ENCODE measurements at regions not wholly inside any gene's neighbourhood (a gene's known extent, or its start where the extent isn't known, plus 50 kb on each side); places are given as distances from the start of the nearest gene placed in this dataset.
A peak's percentile ranks its signal among the peaks of the same experiment; 100 is the strongest.

DNA sequence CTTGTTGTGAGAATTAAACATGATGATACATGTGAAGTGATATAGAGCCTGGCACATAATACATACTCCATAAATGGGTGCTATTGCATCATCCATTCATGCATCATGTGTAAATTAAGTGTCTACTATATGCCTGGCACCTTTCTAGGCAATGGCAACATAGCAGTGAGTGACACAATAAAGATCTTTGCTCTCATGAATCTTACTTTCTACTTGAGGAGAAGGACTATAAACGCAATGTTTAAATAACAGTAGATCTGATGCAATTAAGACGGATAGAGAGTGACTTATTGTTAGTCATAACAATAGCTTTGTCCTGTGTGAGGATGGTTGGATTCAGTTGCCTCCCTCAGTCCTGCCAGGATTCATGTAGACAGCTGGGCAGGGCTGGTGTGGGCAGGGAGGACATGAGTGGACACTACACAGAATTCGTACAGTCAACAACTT is 88.4 kb upstream of the NPAS2 start:
- H3K36me3 ChIP-seq (ENCODE audit: control insufficient read depth, insufficient read depth, low read length) = no peaks in the 10 kb centered on the region
- no peaks in the 10 kb centered on the region for H3K4me1 ChIP-seq (ENCODE audit: control insufficient read depth, insufficient read depth, low read length)
- no peak overlapping the region for H3K9ac ChIP-seq (ENCODE audit: low read length)
- H3K9me3 ChIP-seq (ENCODE audit: control insufficient read depth, low read length) = no peaks in the 10 kb centered on the region
- no peak overlapping the region for H3K4me3 ChIP-seq (ENCODE audit: low read length)
- H3K27me3 ChIP-seq (ENCODE audit: control insufficient read depth, insufficient read depth, low read length) = no peaks in the 10 kb centered on the region

GRCh38 chr2:100733391-100734187 is 86.3 kb upstream of the NPAS2 start:
- H3K27me3 ChIP-seq (ENCODE audit: control insufficient read depth, insufficient read depth, low read length) = no peaks in the 10 kb centered on the region
- H3K9ac ChIP-seq (ENCODE audit: low read length) = no peak overlapping the region
- H3K4me3 ChIP-seq (ENCODE audit: low read length) = no peak overlapping the region
- H3K36me3 ChIP-seq (ENCODE audit: control insufficient read depth, insufficient read depth, low read length) = no peaks in the 10 kb centered on the region
- no peaks in the 10 kb centered on the region for H3K4me1 ChIP-seq (ENCODE audit: control insufficient read depth, insufficient read depth, low read length)
- no peaks in the 10 kb centered on the region for H3K9me3 ChIP-seq (ENCODE audit: control insufficient read depth, low read length)

DNA sequence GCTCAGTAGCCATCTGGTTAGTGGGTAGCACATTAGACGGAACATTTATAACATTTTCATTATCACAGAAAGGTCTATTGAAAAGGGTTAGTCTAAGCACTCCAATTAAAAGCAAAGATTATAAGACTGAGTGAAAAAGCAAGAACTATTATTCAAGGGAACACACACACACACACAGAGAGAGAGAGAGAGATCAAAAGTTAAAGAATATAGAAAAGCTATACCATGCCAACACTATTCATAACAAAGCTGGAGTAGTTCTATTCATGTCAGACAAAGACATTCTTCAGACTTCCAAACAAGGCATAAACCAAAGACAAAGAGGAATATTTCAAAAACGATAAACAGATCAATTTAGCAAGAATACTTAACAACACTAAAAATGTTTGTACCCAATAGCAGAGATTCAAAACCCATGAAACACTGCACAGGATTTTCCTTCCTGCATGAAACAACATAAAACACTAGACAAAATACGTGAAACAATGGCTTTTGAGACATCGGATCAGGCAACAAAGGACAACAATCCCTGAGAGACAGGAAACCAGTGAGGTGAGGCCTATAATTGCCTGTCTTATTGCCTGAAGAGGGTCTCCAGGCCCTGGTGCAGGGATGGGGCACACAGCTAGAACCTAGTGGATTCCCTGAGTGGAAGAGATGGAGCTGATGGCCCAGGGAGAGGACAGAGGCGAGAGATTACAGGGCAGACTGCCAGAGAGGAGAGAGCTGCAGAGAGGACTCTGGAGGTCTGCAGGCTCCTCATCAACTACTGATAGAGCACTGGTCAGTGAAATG is 83.6 kb upstream of the NPAS2 start:
- Histone ChIP-seq H3K4me1 (ENCODE audit: control insufficient read depth, insufficient read depth, low read length) (no peaks in the 10 kb centered on the region), H3K27me3 (ENCODE audit: control insufficient read depth, insufficient read depth, low read length) (no peaks in the 10 kb centered on the region), H3K9me3 (ENCODE audit: control insufficient read depth, low read length) (no peaks in the 10 kb centered on the region), H3K4me3 (ENCODE audit: low read length) (no peak overlapping the region), H3K36me3 (ENCODE audit: control insufficient read depth, insufficient read depth, low read length) (no peaks in the 10 kb centered on the region), H3K9ac (ENCODE audit: low read length) (no peak overlapping the region)

GRCh38 chr2:100739735-100740432 is 80.1 kb upstream of the NPAS2 start:
- no peaks in the 10 kb centered on the region for H3K27me3 ChIP-seq (ENCODE audit: control insufficient read depth, insufficient read depth, low read length)
- H3K4me1 ChIP-seq (ENCODE audit: control insufficient read depth, insufficient read depth, low read length) = peaks cover 10% of the 10 kb centered on the region
- no peak overlapping the region for H3K4me3 ChIP-seq (ENCODE audit: low read length)
- no peak overlapping the region for H3K9ac ChIP-seq (ENCODE audit: low read length)
- H3K36me3 ChIP-seq (ENCODE audit: control insufficient read depth, insufficient read depth, low read length) = no peaks in the 10 kb centered on the region
- no peaks in the 10 kb centered on the region for H3K9me3 ChIP-seq (ENCODE audit: control insufficient read depth, low read length)

- Histone ChIP-seq H3K4me1 (ENCODE audit: control insufficient read depth, insufficient read depth, low read length) (peaks cover 14% of the 10 kb centered on the region), H3K9me3 (ENCODE audit: control insufficient read depth, low read length) (no peaks in the 10 kb centered on the region), H3K4me3 (ENCODE audit: low read length) (no peak overlapping the region), H3K9ac (ENCODE audit: low read length) (no peak overlapping the region), H3K27me3 (ENCODE audit: control insufficient read depth, insufficient read depth, low read length) (no peaks in the 10 kb centered on the region), H3K36me3 (ENCODE audit: control insufficient read depth, insufficient read depth, low read length) (no peaks in the 10 kb centered on the region)
These were observed 78.1 kb upstream of the NPAS2 start for GRCh38 chr2:100741880-100742276.

DNA sequence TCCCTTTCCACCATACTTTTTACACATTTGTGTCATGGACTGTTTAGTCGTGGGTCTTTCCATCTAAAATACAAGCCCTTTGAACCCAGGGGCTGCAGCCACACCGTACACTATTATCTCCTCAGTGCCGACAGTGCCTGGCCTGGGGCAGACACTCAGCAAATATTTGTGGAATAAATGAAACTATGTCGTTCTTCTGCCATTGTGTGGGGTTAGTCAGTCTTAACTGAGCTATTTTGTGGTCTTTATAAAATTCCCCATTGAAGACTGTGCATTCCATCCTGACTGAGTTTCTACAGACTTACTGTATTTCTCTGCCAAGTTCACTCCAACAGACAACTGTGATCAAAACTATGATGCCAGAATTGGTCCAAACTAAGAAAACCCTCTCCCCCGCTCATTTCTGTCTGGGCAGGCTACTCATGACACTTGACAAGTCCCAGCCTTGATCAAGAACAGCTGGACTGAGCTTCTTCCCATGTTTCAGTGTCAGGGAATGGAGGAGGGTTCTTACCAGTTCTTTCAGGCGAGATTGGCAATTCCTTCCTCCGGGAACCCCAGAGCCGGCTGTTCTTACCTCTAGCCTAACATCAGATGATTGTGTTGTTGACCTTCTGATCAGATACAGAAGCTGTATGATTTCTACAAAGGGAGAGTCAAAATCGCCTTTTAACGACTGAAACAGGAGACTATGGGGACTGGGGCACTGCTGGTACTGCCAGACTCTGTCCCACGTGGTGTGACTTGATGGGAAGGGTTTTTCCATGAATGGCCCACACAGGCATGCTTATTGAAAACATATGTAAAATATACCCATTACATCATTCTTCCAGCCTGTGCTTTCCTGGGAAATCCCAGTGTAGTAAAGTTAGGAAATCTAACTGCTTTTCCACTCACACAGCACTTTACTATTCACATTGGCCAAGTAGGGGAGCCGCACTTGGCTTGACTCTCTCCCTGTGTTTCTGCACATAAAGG is 77.4 kb upstream of the NPAS2 start:
- Histone ChIP-seq H3K4me3 (ENCODE audit: low read length) (no peak overlapping the region), H3K4me1 (ENCODE audit: control insufficient read depth, insufficient read depth, low read length) (peaks cover 14% of the 10 kb centered on the region), H3K36me3 (ENCODE audit: control insufficient read depth, insufficient read depth, low read length) (no peaks in the 10 kb centered on the region), H3K9me3 (ENCODE audit: control insufficient read depth, low read length) (no peaks in the 10 kb centered on the region), H3K27me3 (ENCODE audit: control insufficient read depth, insufficient read depth, low read length) (no peaks in the 10 kb centered on the region), H3K9ac (ENCODE audit: low read length) (no peak overlapping the region)

DNA sequence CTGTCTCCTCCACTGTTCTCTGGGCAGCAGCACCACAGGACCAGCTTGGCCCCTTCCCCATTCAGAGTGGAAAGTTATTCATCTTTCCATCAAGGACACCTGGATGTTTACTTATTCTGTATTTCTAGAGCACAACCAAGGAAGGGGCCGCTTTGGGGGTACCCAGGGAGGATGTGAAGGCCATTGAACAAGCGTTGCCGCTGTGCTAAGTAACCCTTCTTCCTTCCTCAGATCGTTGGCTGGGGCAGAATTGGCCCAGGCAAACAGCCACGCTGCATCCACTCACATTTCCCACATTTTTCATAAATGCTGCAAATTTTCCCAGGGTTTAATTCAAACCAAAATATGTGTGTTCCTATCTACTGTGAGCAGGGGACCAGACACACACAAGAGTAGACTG is 76.2 kb upstream of the NPAS2 start:
- Histone ChIP-seq H3K36me3 (ENCODE audit: control insufficient read depth, insufficient read depth, low read length) (no peaks in the 10 kb centered on the region), H3K9ac (ENCODE audit: low read length) (no peak overlapping the region), H3K9me3 (ENCODE audit: control insufficient read depth, low read length) (no peaks in the 10 kb centered on the region), H3K27me3 (ENCODE audit: control insufficient read depth, insufficient read depth, low read length) (no peaks in the 10 kb centered on the region), H3K4me1 (ENCODE audit: control insufficient read depth, insufficient read depth, low read length) (peaks cover 14% of the 10 kb centered on the region), H3K4me3 (ENCODE audit: low read length) (no peak overlapping the region)

DNA sequence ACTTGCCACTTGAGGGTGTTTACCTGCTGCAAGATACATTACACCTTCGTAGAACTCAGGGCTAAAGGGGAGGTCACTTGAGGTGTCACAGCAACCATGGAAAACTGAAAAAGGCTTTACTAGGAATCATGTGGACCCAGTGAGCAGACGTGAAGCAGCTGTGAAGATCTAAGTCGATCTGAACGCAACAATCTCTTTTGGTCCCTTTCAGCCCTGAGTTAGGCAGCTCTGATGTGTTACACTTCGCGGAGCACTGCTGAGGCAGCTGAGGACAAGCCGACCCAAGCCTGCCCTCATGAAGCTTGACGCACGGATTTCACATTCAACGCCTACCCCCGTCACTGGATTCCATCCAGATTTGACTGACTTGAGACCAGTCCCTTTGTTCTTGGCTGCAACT is 75.8 kb upstream of the NPAS2 start:
- H3K9ac ChIP-seq (ENCODE audit: low read length) = peak overlapping the region; percentile 8
- H3K4me3 ChIP-seq (ENCODE audit: low read length) = no peak overlapping the region
- no peaks in the 10 kb centered on the region for H3K27me3 ChIP-seq (ENCODE audit: control insufficient read depth, insufficient read depth, low read length)
- H3K4me1 ChIP-seq (ENCODE audit: control insufficient read depth, insufficient read depth, low read length) = peaks cover 14% of the 10 kb centered on the region
- H3K9me3 ChIP-seq (ENCODE audit: control insufficient read depth, low read length) = no peaks in the 10 kb centered on the region
- H3K36me3 ChIP-seq (ENCODE audit: control insufficient read depth, insufficient read depth, low read length) = no peaks in the 10 kb centered on the region

DNA sequence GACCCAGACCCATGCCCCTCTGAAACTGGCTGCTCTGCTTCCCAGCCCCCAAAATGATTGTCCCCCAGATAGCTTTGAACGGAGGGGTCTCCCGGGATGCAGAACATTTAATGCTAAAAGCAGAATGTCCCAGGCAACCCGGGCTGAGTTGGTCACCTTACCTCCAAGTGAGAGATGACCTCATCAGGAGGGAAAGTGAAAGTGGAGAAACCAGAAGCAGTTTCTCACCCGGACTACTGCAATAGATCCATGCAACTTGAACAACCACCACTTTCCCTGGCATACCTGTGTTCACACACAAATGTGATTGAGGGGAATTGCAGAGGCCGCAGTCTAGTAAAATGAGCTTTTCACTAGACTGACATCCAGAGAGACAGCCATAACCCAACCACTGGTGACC is 75.3 kb upstream of the NPAS2 start:
- Histone ChIP-seq H3K9ac (ENCODE audit: low read length) (peak overlapping the region; percentile 8), H3K4me1 (ENCODE audit: control insufficient read depth, insufficient read depth, low read length) (peaks cover 14% of the 10 kb centered on the region), H3K4me3 (ENCODE audit: low read length) (no peak overlapping the region), H3K27me3 (ENCODE audit: control insufficient read depth, insufficient read depth, low read length) (no peaks in the 10 kb centered on the region), H3K9me3 (ENCODE audit: control insufficient read depth, low read length) (no peaks in the 10 kb centered on the region), H3K36me3 (ENCODE audit: control insufficient read depth, insufficient read depth, low read length) (no peaks in the 10 kb centered on the region)

- peaks cover 14% of the 10 kb centered on the region for H3K4me1 ChIP-seq (ENCODE audit: control insufficient read depth, insufficient read depth, low read length)
- no peaks in the 10 kb centered on the region for H3K36me3 ChIP-seq (ENCODE audit: control insufficient read depth, insufficient read depth, low read length)
- no peak overlapping the region for H3K4me3 ChIP-seq (ENCODE audit: low read length)
- H3K27me3 ChIP-seq (ENCODE audit: control insufficient read depth, insufficient read depth, low read length) = no peaks in the 10 kb centered on the region
- no peak overlapping the region for H3K9ac ChIP-seq (ENCODE audit: low read length)
- no peaks in the 10 kb centered on the region for H3K9me3 ChIP-seq (ENCODE audit: control insufficient read depth, low read length)
These were observed 74.3 kb upstream of the NPAS2 start for GRCh38 chr2:100745604-100746003.

DNA sequence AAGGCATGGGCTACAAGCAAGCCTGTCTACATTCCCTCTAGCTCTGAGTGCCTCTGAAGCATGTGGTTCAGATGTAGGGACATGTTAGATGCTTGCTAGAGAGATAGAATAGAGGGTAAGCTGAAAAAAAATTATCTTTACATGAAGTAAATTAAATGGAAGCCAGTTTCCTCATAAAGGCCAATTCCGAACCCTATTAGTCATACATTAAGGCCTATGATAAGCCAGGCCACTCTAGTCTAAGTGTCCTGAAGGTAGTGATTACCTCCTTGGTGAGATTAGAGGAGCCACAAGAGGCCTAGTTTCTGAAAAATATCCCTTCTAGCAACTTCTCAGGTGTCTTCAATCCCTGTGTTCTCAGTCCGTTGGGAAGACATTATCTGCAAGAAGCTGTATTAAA is 72.4 kb upstream of the NPAS2 start:
- H3K9me3 ChIP-seq (ENCODE audit: control insufficient read depth, low read length) = no peaks in the 10 kb centered on the region
- H3K36me3 ChIP-seq (ENCODE audit: control insufficient read depth, insufficient read depth, low read length) = no peaks in the 10 kb centered on the region
- H3K9ac ChIP-seq (ENCODE audit: low read length) = no peak overlapping the region
- no peak overlapping the region for H3K4me3 ChIP-seq (ENCODE audit: low read length)
- H3K27me3 ChIP-seq (ENCODE audit: control insufficient read depth, insufficient read depth, low read length) = no peaks in the 10 kb centered on the region
- H3K4me1 ChIP-seq (ENCODE audit: control insufficient read depth, insufficient read depth, low read length) = peaks cover 14% of the 10 kb centered on the region

Data from mucosa of stomach (tissue), 1 donor.